ENCODE measurements at regions not wholly inside any gene's neighbourhood (a gene's known extent, or its start where the extent isn't known, plus 50 kb on each side); places are given as distances from the start of the nearest gene placed in this dataset.

- Mint-ChIP-seq H3K4me1 (ENCODE audit: low read depth) (no peaks in the 10 kb centered on the region), H3K27ac (no peak overlapping the region), H3K9me3 (peaks cover 21% of the 10 kb centered on the region), H3K4me3 (no peak overlapping the region), H3K27me3 (ENCODE audit: insufficient read depth) (peaks cover 2% of the 10 kb centered on the region; the same call in 1 of the 2 replicates), H3K36me3 (ENCODE audit: low read depth) (no peaks in the 10 kb centered on the region)
- DNase-seq, result no peak
- TF ChIP-seq CTCF (IDR thresholded peaks at IDR 0.05), result no peak
These were observed 978.8 kb upstream of the CDH9 start for GRCh38 chr5:28017178-28017577.

GRCh38 chr5:28014779-28015178 lies 976.4 kb upstream of the CDH9 start:
- Mint-ChIP-seq H3K27me3 (ENCODE audit: insufficient read depth) (no peaks in the 10 kb centered on the region; the same call in 1 of the 2 replicates), H3K27ac (no peak overlapping the region), H3K9me3 (peaks cover 26% of the 10 kb centered on the region), H3K4me1 (ENCODE audit: low read depth) (no peaks in the 10 kb centered on the region), H3K4me3 (no peak overlapping the region), H3K36me3 (ENCODE audit: low read depth) (no peaks in the 10 kb centered on the region)
- no peak for DNase-seq
- TF ChIP-seq CTCF (IDR thresholded peaks at IDR 0.05), result peak; percentile 78

- no peaks in the 10 kb centered on the region for H3K4me1 Mint-ChIP-seq (ENCODE audit: low read depth)
- H3K27me3 Mint-ChIP-seq (ENCODE audit: insufficient read depth), result no peaks in the 10 kb centered on the region; the same call in 1 of the 2 replicates
- no peak for DNase-seq
- H3K27ac Mint-ChIP-seq, result no peak overlapping the region
- no peak overlapping the region; the same call in 1 of the 2 replicates for H3K4me3 Mint-ChIP-seq
- peak; percentile 22; the same call in 1 of the 2 replicates for TF ChIP-seq CTCF (IDR thresholded peaks at IDR 0.05)
- peaks cover 32% of the 10 kb centered on the region for H3K9me3 Mint-ChIP-seq
- H3K36me3 Mint-ChIP-seq (ENCODE audit: low read depth), result no peaks in the 10 kb centered on the region
These were observed 974.2 kb upstream of the CDH9 start for GRCh38 chr5:28012538-28012937.

GRCh38 chr5:28009576-28009975 lies 971.2 kb upstream of the CDH9 start:
- TF ChIP-seq CTCF (IDR thresholded peaks at IDR 0.05), result no peak
- Mint-ChIP-seq H3K27ac (no peak overlapping the region), H3K4me1 (ENCODE audit: low read depth) (no peaks in the 10 kb centered on the region), H3K27me3 (ENCODE audit: insufficient read depth) (peaks cover 2% of the 10 kb centered on the region), H3K4me3 (no peak overlapping the region), H3K9me3 (peaks cover 25% of the 10 kb centered on the region), H3K36me3 (ENCODE audit: low read depth) (no peaks in the 10 kb centered on the region)
- DNase-seq, result no peak

- Mint-ChIP-seq H3K4me1 (ENCODE audit: low read depth) (no peaks in the 10 kb centered on the region), H3K27ac (no peak overlapping the region), H3K9me3 (peaks cover 28% of the 10 kb centered on the region), H3K4me3 (no peak overlapping the region), H3K27me3 (ENCODE audit: insufficient read depth) (no peaks in the 10 kb centered on the region), H3K36me3 (ENCODE audit: low read depth) (no peaks in the 10 kb centered on the region)
- no peak for TF ChIP-seq CTCF (IDR thresholded peaks at IDR 0.05)
- DNase-seq, result no peak
These were observed 958.3 kb upstream of the CDH9 start for GRCh38 chr5:27996665-27997064.

GRCh38 chr5:27995867-27996266 lies 957.5 kb upstream of the CDH9 start:
- no peak overlapping the region for H3K27ac Mint-ChIP-seq
- H3K4me1 Mint-ChIP-seq (ENCODE audit: low read depth), result no peaks in the 10 kb centered on the region
- H3K27me3 Mint-ChIP-seq (ENCODE audit: insufficient read depth), result no peaks in the 10 kb centered on the region
- no peak for TF ChIP-seq CTCF (IDR thresholded peaks at IDR 0.05)
- H3K36me3 Mint-ChIP-seq (ENCODE audit: low read depth), result no peaks in the 10 kb centered on the region
- H3K9me3 Mint-ChIP-seq, result peaks cover 30% of the 10 kb centered on the region
- no peak for DNase-seq
- H3K4me3 Mint-ChIP-seq, result no peak overlapping the region
